Limb (tissue), 2 donors: ENCODE measurements at regions not wholly inside any gene's neighbourhood (a gene's known extent, or its start where the extent isn't known, plus 50 kb on each side); places are given as distances from the start of the nearest gene placed in this dataset.
"Not testable (repeated sequence)": the region's sequence is repeated elsewhere in the genome, so short reads cannot be mapped to it uniquely, and the experiment has no call there.

Experiments used
- DNase-seq, 2 donors: peaks; one replicate each; pipeline ENCODE4 v3.0.0-alpha.2; 2016; ENCODE audit errors: extremely low spot score in 2 of 2

- DNase-seq = peak in 1 of 2 donors; percentile 54
These were observed 91.3 kb upstream of the WDR44 start for GRCh38 chrX:118254611-118255010.

GRCh38 chrX:118255921-118256320, 90.0 kb upstream of the WDR44 start:
- DNase-seq = no peak

GRCh38 chrX:118257781-118258180, 88.1 kb upstream of the WDR44 start:
- no peak for DNase-seq

- DNase-seq = no peak
These were observed 86.7 kb upstream of the WDR44 start for GRCh38 chrX:118259213-118259612.

GRCh38 chrX:118261151-118261550, 84.8 kb upstream of the WDR44 start:
- DNase-seq = no peak

- no peak for DNase-seq
These were observed 74.1 kb upstream of the WDR44 start for GRCh38 chrX:118271775-118272174.

- no peak for DNase-seq
These were observed 73.7 kb upstream of the WDR44 start for GRCh38 chrX:118272242-118272641.

- DNase-seq = no peak
These were observed 59.7 kb upstream of the WDR44 start for GRCh38 chrX:118286066-118286762.

GRCh38 chrX:118295818-118296217, 50.1 kb upstream of the WDR44 start:
- not testable (repeated sequence) for DNase-seq
